HG03064 (cell line): ENCODE measurements at regions not wholly inside any gene's neighbourhood (a gene's known extent, or its start where the extent isn't known, plus 50 kb on each side); places are given as distances from the start of the nearest gene placed in this dataset.

Experiments
- ATAC-seq: cut with Tn5 transposase; IDR thresholded peaks from one replicate; pipeline ENCODE4 v1.9.1; 2021; ENCODE audit warnings: low read depth; ENCODE audit not compliant: unreplicated experiment

GRCh38 chr10:111767661-111768060 lies 415.9 kb downstream of the GPAM start:
- ATAC-seq = no peak

GRCh38 chr10:111773950-111774349 lies 409.6 kb downstream of the GPAM start:
- no peak for ATAC-seq

DNA sequence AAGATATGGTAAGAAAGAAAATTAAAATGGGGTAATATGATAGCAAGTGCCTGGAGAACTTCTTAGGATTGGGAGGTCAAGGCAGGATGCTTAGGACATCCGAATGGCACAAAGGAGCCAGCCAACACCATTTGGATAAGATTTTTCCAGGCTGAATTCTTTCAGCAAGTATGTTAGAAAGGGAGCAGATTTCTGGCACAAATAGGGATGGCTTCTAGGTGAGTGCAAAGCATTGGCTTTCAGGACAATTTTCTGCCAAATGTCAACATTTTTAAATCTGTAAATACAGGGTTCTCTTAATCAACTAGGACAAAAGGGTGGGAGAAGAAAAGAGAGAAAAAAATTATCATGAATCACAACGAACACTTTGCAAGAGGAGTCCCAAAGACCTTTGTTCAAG lies 409.1 kb downstream of the GPAM start:
- ATAC-seq = no peak

DNA sequence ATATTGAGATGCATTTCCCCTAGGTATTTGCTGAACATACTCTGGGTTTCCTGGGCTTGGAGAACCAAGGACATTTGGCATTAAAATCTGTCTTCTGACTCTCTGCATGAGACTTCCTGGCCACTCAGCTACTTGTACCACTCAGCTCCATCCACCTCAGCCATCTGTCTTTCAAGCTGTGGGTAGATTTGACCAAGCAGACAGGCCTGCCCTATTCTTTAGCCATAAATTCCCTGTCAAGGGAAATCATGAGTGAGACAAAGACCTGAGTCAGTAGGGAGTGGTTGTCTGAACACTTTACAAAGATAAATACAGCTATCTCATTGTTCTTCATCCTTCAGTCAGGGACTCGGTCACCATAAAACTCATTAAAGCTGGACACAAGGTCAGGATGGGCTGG lies 399.1 kb downstream of the GPAM start:
- no peak for ATAC-seq

DNA sequence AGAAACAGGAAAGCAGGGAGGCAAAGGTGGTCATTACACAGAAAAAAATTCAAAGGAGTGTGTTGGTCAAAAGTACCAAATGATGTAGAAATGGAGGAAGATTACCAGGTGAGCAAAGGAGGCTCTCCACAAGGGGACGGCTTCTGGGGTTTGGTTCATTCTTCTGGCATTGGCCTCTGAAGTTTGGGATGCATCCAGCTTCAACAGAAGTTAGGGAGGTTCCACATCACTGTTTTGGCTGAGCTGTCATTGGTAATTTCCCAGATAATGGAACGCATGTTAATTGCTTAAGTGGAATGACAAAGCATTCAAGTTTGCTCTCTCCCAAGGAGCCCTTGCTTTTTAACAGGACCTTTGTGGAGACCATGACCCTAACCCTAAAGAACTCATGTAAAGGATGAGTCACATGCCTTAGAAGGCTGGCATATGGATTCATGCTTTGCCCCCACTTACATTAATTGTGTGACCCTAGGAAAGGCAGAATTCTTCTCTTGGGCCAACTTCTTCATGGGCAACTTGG lies 398.6 kb downstream of the GPAM start:
- no peak for ATAC-seq

DNA sequence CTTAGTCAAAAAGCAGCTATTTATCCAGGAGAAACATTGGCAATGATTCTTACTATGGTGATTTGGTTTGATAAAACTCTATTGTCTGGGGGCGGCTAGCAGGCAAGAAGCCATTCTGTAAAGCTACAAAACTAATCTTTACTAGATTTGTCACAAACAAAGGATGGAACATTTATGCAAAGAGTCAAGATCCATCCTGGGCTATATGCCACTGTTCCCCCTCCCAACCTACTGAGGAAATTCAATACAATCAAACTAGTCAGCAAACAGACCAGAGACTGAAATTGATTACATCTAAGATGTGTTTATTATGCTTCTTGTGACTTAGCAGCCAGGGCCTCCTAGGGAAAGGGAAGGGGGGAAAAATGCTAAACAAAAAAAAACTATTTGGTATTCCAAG lies 397.6 kb downstream of the GPAM start:
- no peak for ATAC-seq

DNA sequence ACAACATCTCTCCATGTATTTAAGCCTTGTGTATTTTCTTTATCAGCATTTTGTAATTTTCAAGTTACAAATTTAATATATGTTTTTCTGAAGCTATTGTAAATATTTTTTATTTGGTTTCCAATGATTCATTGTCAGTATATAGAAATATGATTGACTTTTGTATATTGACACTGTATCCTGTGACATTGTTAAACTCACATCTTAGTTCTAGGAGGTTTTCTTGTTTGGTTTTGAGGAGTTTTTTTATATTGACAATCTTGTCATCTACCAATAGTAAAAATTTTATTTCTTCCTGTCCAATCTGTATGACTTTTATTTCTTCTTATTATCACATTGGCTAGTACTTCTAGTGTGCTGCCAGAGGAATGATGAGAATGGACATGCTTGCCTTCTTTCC lies 393.7 kb downstream of the GPAM start:
- no peak for ATAC-seq

GRCh38 chr10:111801841-111802240 lies 381.7 kb downstream of the GPAM start:
- ATAC-seq = no peak

DNA sequence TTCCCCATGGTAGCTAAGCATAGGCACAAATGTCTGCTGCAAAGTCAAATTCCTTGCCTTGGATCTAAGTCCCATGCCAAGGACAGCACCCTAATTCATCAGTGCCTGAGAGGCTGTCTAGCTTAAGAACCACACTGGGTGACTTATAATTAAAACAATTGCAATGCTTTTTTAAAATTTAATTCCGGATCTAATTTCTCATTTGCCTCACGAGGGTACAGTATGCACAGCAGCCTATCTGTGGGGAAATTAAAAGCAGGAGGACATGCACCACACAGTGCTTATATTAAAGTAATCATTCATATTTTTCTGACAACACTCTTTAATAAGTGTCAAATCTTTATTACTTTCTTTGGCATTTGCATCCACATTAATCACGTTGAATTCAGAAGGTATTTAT lies 378.8 kb downstream of the GPAM start:
- ATAC-seq = no peak

- no peak for ATAC-seq
Measured at GRCh38 chr10:111811517-111811916, 372.0 kb downstream of the GPAM start.

DNA sequence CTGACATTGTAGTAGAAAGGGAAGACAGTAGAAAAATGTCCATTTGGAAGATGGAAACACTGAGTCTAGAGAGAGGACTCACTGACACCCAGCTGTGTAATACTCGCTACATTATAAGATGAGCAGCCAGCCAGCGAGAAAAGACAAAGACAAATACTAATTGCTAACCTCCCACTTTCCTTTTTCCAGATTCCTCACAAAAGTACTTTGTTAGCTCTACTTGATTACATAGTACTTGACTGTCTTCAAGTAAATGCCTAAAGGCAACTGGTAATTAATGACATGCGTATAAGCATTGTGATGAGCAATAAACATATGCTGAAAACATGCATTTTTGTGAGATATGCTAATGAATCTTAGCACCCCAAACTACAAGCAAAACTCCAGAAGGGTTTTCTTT lies 363.1 kb downstream of the GPAM start:
- ATAC-seq = no peak

- no peak for ATAC-seq
Measured at GRCh38 chr10:111821871-111822270, 361.7 kb downstream of the GPAM start.

GRCh38 chr10:111822661-111823060 lies 360.9 kb downstream of the GPAM start:
- ATAC-seq = no peak

GRCh38 chr10:111824128-111824527 lies 359.4 kb downstream of the GPAM start:
- no peak for ATAC-seq

DNA sequence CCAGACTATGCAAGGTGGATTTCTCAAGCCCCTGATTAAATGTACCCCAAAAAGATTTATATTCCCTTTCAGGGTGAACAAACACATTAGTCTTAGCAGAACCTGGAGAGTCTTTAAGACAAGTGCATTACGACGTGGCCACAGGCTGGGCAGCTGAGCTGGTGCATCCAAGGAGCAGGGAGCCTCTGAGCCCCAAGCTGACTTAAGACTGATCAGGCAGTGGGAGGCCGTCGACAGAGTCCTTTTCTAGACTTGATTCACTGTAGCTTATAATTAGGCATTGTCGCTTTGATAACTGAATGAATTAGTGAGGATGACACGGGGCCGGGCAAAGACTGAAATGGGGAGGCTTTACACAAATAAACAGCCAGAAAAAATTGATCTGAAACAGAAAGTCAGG lies 353.2 kb downstream of the GPAM start:
- ATAC-seq = no peak

DNA sequence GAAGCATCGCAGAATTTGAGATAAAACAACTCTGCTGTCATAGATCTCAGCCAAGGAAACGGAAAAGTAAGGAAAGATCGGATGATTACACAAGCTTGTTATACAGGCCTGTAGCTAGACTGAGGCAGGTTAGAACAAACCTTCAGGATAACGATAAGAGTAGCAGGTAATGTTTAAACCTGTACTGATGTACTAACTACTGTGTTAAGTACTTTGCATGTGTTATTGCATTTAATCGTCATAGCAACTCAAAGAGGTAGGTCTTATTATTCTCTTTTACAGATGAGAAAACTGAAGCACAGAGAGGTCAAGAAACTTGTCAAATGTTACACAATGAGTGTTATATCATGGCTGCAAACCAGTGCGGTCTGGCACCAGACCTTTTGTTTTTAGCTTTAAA lies 352.5 kb downstream of the GPAM start:
- ATAC-seq = no peak

- ATAC-seq = no peak
Measured at GRCh38 chr10:111833251-111833650, 350.3 kb downstream of the GPAM start.

DNA sequence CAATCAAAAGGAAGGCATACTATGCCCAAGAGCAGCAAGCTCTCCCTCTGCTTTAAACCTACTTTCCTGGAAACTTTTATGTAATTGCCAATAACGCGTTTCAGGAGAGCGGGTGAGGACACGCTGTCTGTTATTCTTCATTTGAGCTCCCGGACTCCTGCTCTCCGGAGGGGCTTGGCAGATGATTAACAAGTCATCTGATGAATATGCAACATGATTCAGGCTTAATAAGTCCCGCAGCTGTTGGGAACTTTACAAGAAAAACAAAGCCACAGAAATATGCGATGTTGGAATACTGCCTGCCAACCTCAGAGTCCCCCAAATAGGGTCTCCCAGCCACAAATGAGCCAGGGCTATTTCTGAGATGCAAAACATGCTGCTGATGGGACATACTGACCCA lies 348.0 kb downstream of the GPAM start:
- ATAC-seq = no peak

GRCh38 chr10:111836064-111836463 lies 347.5 kb downstream of the GPAM start:
- no peak for ATAC-seq

- ATAC-seq = no peak
Measured at GRCh38 chr10:111836571-111836970, 347.0 kb downstream of the GPAM start.

GRCh38 chr10:111837086-111837485 lies 346.5 kb downstream of the GPAM start:
- no peak for ATAC-seq

DNA sequence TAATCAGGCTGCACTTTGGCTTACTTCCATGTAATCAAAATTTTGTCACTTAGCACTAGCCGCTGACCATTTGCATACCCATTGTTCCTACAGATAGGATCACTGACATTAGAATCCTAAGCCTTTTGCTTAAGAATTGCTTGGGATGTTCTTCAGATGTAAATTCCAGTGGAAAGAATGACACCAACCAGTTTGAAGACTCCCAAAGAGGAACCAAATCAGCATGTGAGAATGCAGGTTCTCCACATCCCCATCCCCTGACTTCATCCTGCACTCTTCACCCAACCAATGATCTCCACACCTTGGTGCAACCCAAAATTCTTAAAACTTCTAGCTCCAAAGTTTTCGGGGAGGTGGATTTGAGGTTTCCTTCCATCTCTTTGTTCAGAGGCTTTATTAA lies 345.6 kb downstream of the GPAM start:
- ATAC-seq = no peak

- no peak for ATAC-seq
Measured at GRCh38 chr10:111840546-111840945, 343.0 kb downstream of the GPAM start.
